Lower leg skin (tissue), 4 donors: ENCODE measurements at regions not wholly inside any gene's neighbourhood (a gene's known extent, or its start where the extent isn't known, plus 50 kb on each side); places are given as distances from the start of the nearest gene placed in this dataset.

Source experiments
- DNase-seq, 2 donors: peaks; one replicate each; pipeline ENCODE4 v3.0.0-alpha.2; 2019; ENCODE audit warnings: low spot score in 2 of 2
- H3K4me3 ChIP-seq: fragments of 200-600 bp; sonication (generic); 2 replicates; pipeline ENCODE4 v1.5.1; 2017; ENCODE audit warnings: mild to moderate bottlenecking, low read depth; ENCODE audit not compliant: poor library complexity, severe bottlenecking
- CTCF ChIP-seq, 3 donors: fragments of 450-650 bp; IDR thresholded peaks; one replicate each; pipeline ENCODE4 v1.5.1; 2016; ENCODE audit warnings: antibody characterized with exemption in 3 of 3, mild to moderate bottlenecking in 3 of 3, moderate library complexity in 2 of 3
- POLR2A ChIP-seq, 2 donors: fragments of 450-650 bp; IDR thresholded peaks; one replicate each; pipeline ENCODE4 v1.6.1; 2016 to 2017; ENCODE audit warnings: antibody characterized with exemption in 2 of 2, mild to moderate bottlenecking in 1 of 2, moderate library complexity in 1 of 2
- WGBS, 2 donors: methylation state at CpG; one replicate each; pipeline ENCODE4 v1.1.5; 2018; 5-methylcytosine and 5-hydroxymethylcytosine counted together
- intact Hi-C: fragments of 100-400 bp; cut with DNase I; formaldehyde crosslinking; loops from one replicate; pipeline ENCODE4 v1.15.0; 2023; ENCODE audit warnings: low total_unique reads

- no peak for DNase-seq
- no peak overlapping the region for H3K4me3 ChIP-seq
- 43 to 50% methylated on average over 3 of the region's 3 CpGs for WGBS, 2 donors
- no peak for TF ChIP-seq CTCF (IDR thresholded peaks at IDR 0.05)
- intact Hi-C loops = no loop called here
Observed at GRCh38 chr2:189369566-189369965, 71.7 kb upstream of the WDR75 start.

- intact Hi-C loops = no loop called here
- no peak for TF ChIP-seq POLR2A (IDR thresholded peaks at IDR 0.05)
- no peak for TF ChIP-seq CTCF (IDR thresholded peaks at IDR 0.05)
- H3K4me3 ChIP-seq = no peak overlapping the region
- WGBS, 2 donors = 69 to 76% methylated on average over 3 of the region's 3 CpGs
- no peak for DNase-seq
Observed at GRCh38 chr2:189370719-189371118, 70.6 kb upstream of the WDR75 start.

- intact Hi-C loops = no loop called here
- no peak for TF ChIP-seq POLR2A (IDR thresholded peaks at IDR 0.05)
- TF ChIP-seq CTCF (IDR thresholded peaks at IDR 0.05) = no peak
- DNase-seq = no peak
- 20 to 40% methylated on average over 1 of the region's 1 CpG for WGBS, 2 donors
- no peak overlapping the region for H3K4me3 ChIP-seq
Observed at GRCh38 chr2:189372688-189373257, 68.5 kb upstream of the WDR75 start.

- no peak for TF ChIP-seq POLR2A (IDR thresholded peaks at IDR 0.05)
- TF ChIP-seq CTCF (IDR thresholded peaks at IDR 0.05) = no peak
- H3K4me3 ChIP-seq = no peak overlapping the region
- DNase-seq = no peak
- intact Hi-C loops = no loop called here
Observed at GRCh38 chr2:189374481-189374880, 66.8 kb upstream of the WDR75 start.

GRCh38 chr2:189375842-189376241 is 65.4 kb upstream of the WDR75 start:
- no peak overlapping the region for H3K4me3 ChIP-seq
- no peak for TF ChIP-seq POLR2A (IDR thresholded peaks at IDR 0.05)
- no peak for TF ChIP-seq CTCF (IDR thresholded peaks at IDR 0.05)
- no peak for DNase-seq
- intact Hi-C loops = no loop called here

- intact Hi-C loops = no loop called here
- WGBS, 2 donors = 34 to 35% methylated on average over 2 of the region's 2 CpGs
- TF ChIP-seq POLR2A (IDR thresholded peaks at IDR 0.05) (no peak), CTCF (IDR thresholded peaks at IDR 0.05) (no peak)
- no peak for DNase-seq
- no peak overlapping the region for H3K4me3 ChIP-seq
Observed at GRCh38 chr2:189379287-189379630, 62.0 kb upstream of the WDR75 start.
